Neural crest cell (in vitro differentiated cells): ENCODE measurements at regions not wholly inside any gene's neighbourhood (a gene's known extent, or its start where the extent isn't known, plus 50 kb on each side); places are given as distances from the start of the nearest gene placed in this dataset.

Experiments used
- DNase-seq: peaks from one replicate; pipeline ENCODE4 v3.0.0; 2021; ENCODE audit warnings: low read depth, mixed read lengths, low spot score
- H3K27ac Mint-ChIP-seq: one replicate; pipeline ENCODE4 v1.8.0; 2021; ENCODE audit warnings: mild to moderate bottlenecking, mixed read lengths; ENCODE audit not compliant: unreplicated experiment
- H3K27me3 Mint-ChIP-seq: 2 replicates; pipeline ENCODE4 v1.8.0; 2021; ENCODE audit warnings: low read depth, mild to moderate bottlenecking, mixed read lengths
- H3K36me3 Mint-ChIP-seq: 2 replicates; pipeline ENCODE4 v1.8.0; 2021; ENCODE audit warnings: low read depth, mild to moderate bottlenecking, mixed read lengths
- H3K4me1 Mint-ChIP-seq: 2 replicates; pipeline ENCODE4 v1.8.0; 2021; ENCODE audit warnings: mixed read lengths
- H3K4me3 Mint-ChIP-seq: one replicate; pipeline ENCODE4 v1.8.0; 2021; ENCODE audit warnings: mild to moderate bottlenecking, mixed read lengths
- H3K9me3 Mint-ChIP-seq: 2 replicates; pipeline ENCODE4 v1.8.0; 2021; ENCODE audit warnings: mixed read lengths
- CTCF ChIP-seq: fragments of 200-600 bp; sonication (generic); conservative IDR thresholded peaks from 2 replicates; pipeline ENCODE4 v1.5.0; 2021; ENCODE audit warnings: antibody characterized with exemption, mild to moderate bottlenecking

- H3K4me1 Mint-ChIP-seq: no peaks in the 10 kb centered on the region
- H3K9me3 Mint-ChIP-seq: peaks cover 2% of the 10 kb centered on the region
- H3K27me3 Mint-ChIP-seq: no peaks in the 10 kb centered on the region
- peaks cover 2% of the 10 kb centered on the region for H3K36me3 Mint-ChIP-seq
- DNase-seq: no peak
- no peak overlapping the region for H3K4me3 Mint-ChIP-seq
- no peak overlapping the region for H3K27ac Mint-ChIP-seq
- no peak for TF ChIP-seq CTCF
Observed at GRCh38 chr5:103909391-103909790, 346.8 kb upstream of the NUDT12 start.

GRCh38 chr5:103908336-103909080 lies 345.9 kb upstream of the NUDT12 start:
- no peak overlapping the region for H3K27ac Mint-ChIP-seq
- no peaks in the 10 kb centered on the region for H3K4me1 Mint-ChIP-seq
- H3K36me3 Mint-ChIP-seq: peaks cover 4% of the 10 kb centered on the region
- H3K27me3 Mint-ChIP-seq: no peaks in the 10 kb centered on the region
- no peak for TF ChIP-seq CTCF
- H3K4me3 Mint-ChIP-seq: no peak overlapping the region
- H3K9me3 Mint-ChIP-seq: peaks cover 4% of the 10 kb centered on the region
- no peak for DNase-seq

GRCh38 chr5:103907001-103907400 lies 344.4 kb upstream of the NUDT12 start:
- no peak for DNase-seq
- Mint-ChIP-seq H3K27me3 (no peaks in the 10 kb centered on the region), H3K36me3 (peaks cover 4% of the 10 kb centered on the region), H3K4me1 (peaks cover 4% of the 10 kb centered on the region), H3K4me3 (no peak overlapping the region), H3K27ac (no peak overlapping the region), H3K9me3 (peaks cover 4% of the 10 kb centered on the region)
- no peak for TF ChIP-seq CTCF

- Mint-ChIP-seq H3K36me3 (peaks cover 4% of the 10 kb centered on the region), H3K4me3 (no peak overlapping the region), H3K27me3 (no peaks in the 10 kb centered on the region), H3K4me1 (peaks cover 6% of the 10 kb centered on the region), H3K9me3 (peaks cover 4% of the 10 kb centered on the region), H3K27ac (no peak overlapping the region)
- TF ChIP-seq CTCF: no peak
- no peak for DNase-seq
Observed at GRCh38 chr5:103904651-103905050, 342.1 kb upstream of the NUDT12 start.

- peaks cover 10% of the 10 kb centered on the region for H3K9me3 Mint-ChIP-seq
- H3K4me1 Mint-ChIP-seq: peaks cover 6% of the 10 kb centered on the region
- DNase-seq: no peak
- H3K27ac Mint-ChIP-seq: no peak overlapping the region
- no peak overlapping the region for H3K4me3 Mint-ChIP-seq
- TF ChIP-seq CTCF: no peak
- peaks cover 4% of the 10 kb centered on the region for H3K36me3 Mint-ChIP-seq
- no peaks in the 10 kb centered on the region for H3K27me3 Mint-ChIP-seq
Observed at GRCh38 chr5:103902893-103903292, 340.3 kb upstream of the NUDT12 start.
